ENCODE measurements at regions not wholly inside any gene's neighbourhood (a gene's known extent, or its start where the extent isn't known, plus 50 kb on each side); places are given as distances from the start of the nearest gene placed in this dataset.

DNA sequence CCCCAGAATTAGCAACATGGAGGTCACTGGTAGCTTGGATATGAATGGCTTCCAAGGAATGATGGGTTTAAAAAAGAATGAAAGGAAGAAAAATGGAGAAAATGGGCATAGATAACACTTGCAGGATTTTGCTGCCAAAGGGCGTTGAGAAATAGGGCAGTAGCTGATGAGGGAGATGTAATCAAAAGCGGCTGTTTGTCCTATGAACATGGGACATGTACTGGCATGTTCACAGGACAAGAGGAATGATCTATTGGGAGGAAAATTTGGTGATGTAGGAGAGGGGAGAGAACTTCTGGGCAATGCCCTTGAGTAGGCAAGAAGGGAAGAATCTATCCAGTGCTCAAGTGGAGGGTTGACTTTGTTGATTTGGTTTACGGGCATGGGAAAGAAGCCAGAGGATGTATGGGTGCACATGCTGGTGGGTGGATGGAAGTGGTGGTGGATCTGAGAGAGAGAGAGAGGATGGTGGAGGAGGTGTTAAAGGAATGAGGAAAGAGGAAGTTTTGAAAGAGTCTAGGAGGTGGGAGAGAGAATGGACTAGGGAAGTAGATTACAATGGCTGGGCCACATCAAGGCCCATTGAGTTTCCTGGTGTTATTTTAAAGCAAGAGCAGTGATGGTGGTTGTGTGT is 115.1 kb upstream of the MVB12B start:
- H3K4me2 ChIP-seq (ENCODE audit: extremely low read depth, insufficient read depth, low read length), result no peak overlapping the region
- TF ChIP-seq EZH2 (IDR thresholded peaks at IDR 0.05; ENCODE audit: low read length, missing control alignments), result no peak
- TF ChIP-seq, protein P1, sequence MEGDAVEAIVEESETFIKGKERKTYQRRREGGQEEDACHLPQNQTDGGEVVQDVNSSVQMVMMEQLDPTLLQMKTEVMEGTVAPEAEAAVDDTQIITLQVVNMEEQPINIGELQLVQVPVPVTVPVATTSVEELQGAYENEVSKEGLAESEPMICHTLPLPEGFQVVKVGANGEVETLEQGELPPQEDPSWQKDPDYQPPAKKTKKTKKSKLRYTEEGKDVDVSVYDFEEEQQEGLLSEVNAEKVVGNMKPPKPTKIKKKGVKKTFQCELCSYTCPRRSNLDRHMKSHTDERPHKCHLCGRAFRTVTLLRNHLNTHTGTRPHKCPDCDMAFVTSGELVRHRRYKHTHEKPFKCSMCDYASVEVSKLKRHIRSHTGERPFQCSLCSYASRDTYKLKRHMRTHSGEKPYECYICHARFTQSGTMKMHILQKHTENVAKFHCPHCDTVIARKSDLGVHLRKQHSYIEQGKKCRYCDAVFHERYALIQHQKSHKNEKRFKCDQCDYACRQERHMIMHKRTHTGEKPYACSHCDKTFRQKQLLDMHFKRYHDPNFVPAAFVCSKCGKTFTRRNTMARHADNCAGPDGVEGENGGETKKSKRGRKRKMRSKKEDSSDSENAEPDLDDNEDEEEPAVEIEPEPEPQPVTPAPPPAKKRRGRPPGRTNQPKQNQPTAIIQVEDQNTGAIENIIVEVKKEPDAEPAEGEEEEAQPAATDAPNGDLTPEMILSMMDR (conservative IDR thresholded peaks at IDR 0.05 in 1 of 2, IDR thresholded peaks at IDR 0.05 in 1 of 2; ENCODE audit: low read depth in 1 of 2, low read length in 2 of 2), result no peak

DNA sequence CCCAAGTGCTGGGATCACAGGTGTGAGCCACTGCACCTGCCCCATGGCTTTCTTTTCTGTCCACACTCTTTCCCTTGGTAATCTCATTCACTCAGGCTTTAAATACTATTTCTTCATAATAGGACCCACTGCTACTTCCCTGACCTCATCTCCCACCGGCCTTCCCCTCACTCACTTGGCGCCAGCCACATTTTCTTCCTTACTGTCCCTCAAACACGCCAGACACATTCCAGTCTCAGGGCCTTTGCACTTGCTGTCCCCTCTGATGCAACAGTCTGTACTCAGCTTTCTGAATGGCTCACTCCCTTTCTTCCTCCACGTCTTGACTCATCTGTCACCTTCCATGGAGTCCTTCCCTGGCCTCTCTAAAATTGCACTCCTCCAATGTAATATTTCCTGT is 111.1 kb upstream of the MVB12B start:
- TF ChIP-seq EZH2 (IDR thresholded peaks at IDR 0.05; ENCODE audit: low read length, missing control alignments), result no peak
- TF ChIP-seq, protein P1 (conservative IDR thresholded peaks at IDR 0.05 in 1 of 2, IDR thresholded peaks at IDR 0.05 in 1 of 2; ENCODE audit: low read depth in 1 of 2, low read length in 2 of 2), result no peak
- no peak for DNase-seq (ENCODE audit: low read depth in 2 of 2)
- no peaks in the 10 kb centered on the region for H3K36me3 ChIP-seq (ENCODE audit: control insufficient read depth, insufficient read depth, low read length)
- no peak overlapping the region for H3K9ac ChIP-seq (ENCODE audit: insufficient read depth, low read length)
- no peak overlapping the region for H3K4me3 ChIP-seq (replicated peaks in 1 of 4; ENCODE audit: control extremely low read depth in 1 of 4, insufficient read depth in 1 of 4, low read depth in 3 of 4, low read length in 4 of 4)
- no peaks in the 10 kb centered on the region for H3K9me3 ChIP-seq (ENCODE audit: control insufficient read depth, insufficient read depth, low read depth, low read length)
- H3K4me2 ChIP-seq (ENCODE audit: extremely low read depth, insufficient read depth, low read length), result no peak overlapping the region
- no peaks in the 10 kb centered on the region for H3K79me2 ChIP-seq (ENCODE audit: control insufficient read depth, insufficient read depth, low read length)
- no peaks in the 10 kb centered on the region for H3K4me1 ChIP-seq (ENCODE audit: control insufficient read depth, extremely low read depth, insufficient read depth, low read length)
- H3K27ac ChIP-seq (ENCODE audit: insufficient read depth, low read length), result no peak overlapping the region
- H4K20me1 ChIP-seq (ENCODE audit: control insufficient read depth, extremely low read depth, insufficient read depth, low read length), result no peaks in the 10 kb centered on the region
- peaks cover 2% of the 10 kb centered on the region for H3K27me3 ChIP-seq (ENCODE audit: control insufficient read depth, insufficient read depth, low read length)
- no peak overlapping the region for H2AFZ ChIP-seq (ENCODE audit: low read length)

More for the DNA sequence above, 115.1 kb upstream of the MVB12B start:
- Histone ChIP-seq H3K79me2 (ENCODE audit: control insufficient read depth, insufficient read depth, low read length) (no peaks in the 10 kb centered on the region), H3K27me3 (ENCODE audit: control insufficient read depth, insufficient read depth, low read length) (peaks cover 7% of the 10 kb centered on the region), H3K9ac (ENCODE audit: insufficient read depth, low read length) (no peak overlapping the region), H4K20me1 (ENCODE audit: control insufficient read depth, extremely low read depth, insufficient read depth, low read length) (no peaks in the 10 kb centered on the region), H3K4me1 (ENCODE audit: control insufficient read depth, extremely low read depth, insufficient read depth, low read length) (no peaks in the 10 kb centered on the region), H2AFZ (ENCODE audit: low read length) (no peak overlapping the region), H3K4me3 (replicated peaks in 1 of 4; ENCODE audit: control extremely low read depth in 1 of 4, insufficient read depth in 1 of 4, low read depth in 3 of 4, low read length in 4 of 4) (no peak overlapping the region), H3K9me3 (ENCODE audit: control insufficient read depth, insufficient read depth, low read depth, low read length) (no peaks in the 10 kb centered on the region), H3K27ac (ENCODE audit: insufficient read depth, low read length) (no peak overlapping the region), H3K36me3 (ENCODE audit: control insufficient read depth, insufficient read depth, low read length) (no peaks in the 10 kb centered on the region)
- DNase-seq (ENCODE audit: low read depth in 2 of 2), result no peak

DNA sequence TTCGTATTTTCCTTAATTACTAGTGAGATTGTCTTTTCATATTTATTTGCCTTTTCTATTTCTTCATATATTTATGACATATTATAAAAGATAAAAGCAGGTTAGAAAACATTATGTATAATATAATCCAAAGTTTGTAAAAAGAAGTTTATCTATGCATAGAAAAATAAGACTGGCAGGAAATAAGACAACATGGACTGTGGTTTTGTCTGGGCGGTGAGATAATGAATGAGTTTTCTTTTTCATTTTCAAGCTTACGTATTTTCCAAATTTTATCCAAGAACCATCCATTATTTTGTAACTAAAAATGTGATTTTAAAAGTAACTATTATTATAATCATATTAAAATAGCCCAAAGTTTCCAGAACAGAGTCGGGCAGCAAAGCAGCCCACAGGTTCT is 109.8 kb upstream of the MVB12B start:
- no peak for DNase-seq (ENCODE audit: low read depth in 2 of 2)
- H3K27me3 ChIP-seq (ENCODE audit: control insufficient read depth, insufficient read depth, low read length), result peaks cover 4% of the 10 kb centered on the region
- H3K4me2 ChIP-seq (ENCODE audit: extremely low read depth, insufficient read depth, low read length), result no peak overlapping the region
- H3K9me3 ChIP-seq (ENCODE audit: control insufficient read depth, insufficient read depth, low read depth, low read length), result no peaks in the 10 kb centered on the region
- no peaks in the 10 kb centered on the region for H3K4me1 ChIP-seq (ENCODE audit: control insufficient read depth, extremely low read depth, insufficient read depth, low read length)
- no peaks in the 10 kb centered on the region for H3K79me2 ChIP-seq (ENCODE audit: control insufficient read depth, insufficient read depth, low read length)
- H2AFZ ChIP-seq (ENCODE audit: low read length), result no peak overlapping the region
- no peak overlapping the region for H3K4me3 ChIP-seq (replicated peaks in 1 of 4; ENCODE audit: control extremely low read depth in 1 of 4, insufficient read depth in 1 of 4, low read depth in 3 of 4, low read length in 4 of 4)
- H3K27ac ChIP-seq (ENCODE audit: insufficient read depth, low read length), result no peak overlapping the region
- TF ChIP-seq, protein P1 (conservative IDR thresholded peaks at IDR 0.05 in 1 of 2, IDR thresholded peaks at IDR 0.05 in 1 of 2; ENCODE audit: low read depth in 1 of 2, low read length in 2 of 2), result no peak
- no peak for TF ChIP-seq EZH2 (IDR thresholded peaks at IDR 0.05; ENCODE audit: low read length, missing control alignments)
- no peaks in the 10 kb centered on the region for H4K20me1 ChIP-seq (ENCODE audit: control insufficient read depth, extremely low read depth, insufficient read depth, low read length)
- no peaks in the 10 kb centered on the region for H3K36me3 ChIP-seq (ENCODE audit: control insufficient read depth, insufficient read depth, low read length)
- no peak overlapping the region for H3K9ac ChIP-seq (ENCODE audit: insufficient read depth, low read length)

All from fibroblast of lung (primary cell).